ENCODE measurements at regions not wholly inside any gene's neighbourhood (a gene's known extent, or its start where the extent isn't known, plus 50 kb on each side); places are given as distances from the start of the nearest gene placed in this dataset.

- TF ChIP-seq CTCF (IDR thresholded peaks at IDR 0.05) (no peak), POLR2A (IDR thresholded peaks at IDR 0.05) (no peak)
Measured at GRCh38 chr13:71089056-71089455, 777.9 kb downstream of the DACH1 start.
